GM12878 (cell line): ENCODE measurements at regions not wholly inside any gene's neighbourhood (a gene's known extent, or its start where the extent isn't known, plus 50 kb on each side); places are given as distances from the start of the nearest gene placed in this dataset.

Source experiments
- ATAC-seq: fragments of 200-7000 bp; cut with Tn5 transposase; 3 replicates; pipeline ENCODE4 v1.9.1; 2020; ENCODE audit warnings: mild to moderate bottlenecking, moderate library complexity
- BruUV-seq: library from RNA; stranded (reverse); fragments of 400-500 nt; replicated peaks from 2 replicates; lab custom pipeline; 2021; lab: Mats Ljungman, UMichigan
- CTCF ChIA-PET: fragments of 300-600 bp; sonication (Branson Sonifier 250); formaldehyde crosslinking; extraction: SDS; loops from one replicate; lab custom pipeline; 2021; ENCODE audit warnings: inconsistent platforms; lab: Yijun Ruan, JAX
- POLR2A ChIA-PET: fragments of 350-600 bp; formaldehyde crosslinking; extraction: SDS; loops from one replicate; lab custom pipeline; 2021; ENCODE audit warnings: inconsistent platforms; lab: Charles Lee
- RAD21 ChIA-PET: fragments of 300-600 bp; sonication (Branson Sonifier 250); formaldehyde crosslinking; loops from one replicate; lab custom pipeline; 2023; ENCODE audit warnings: antibody characterized with exemption; ENCODE audit not compliant: unreplicated experiment; lab: Charles Lee
- SMC1A ChIA-PET: fragments of 300-600 bp; sonication (Branson Sonifier 250); formaldehyde crosslinking; loops from one replicate; lab custom pipeline; 2023; ENCODE audit not compliant: unreplicated experiment, uncharacterized antibody; lab: Charles Lee
- DNase-seq: peaks from one replicate; pipeline ENCODE4 v3.0.0-alpha.2; 2011; ENCODE audit warnings: low read depth, low spot score
- FAIRE-seq: peaks from 3 replicates; lab custom pipeline; 2011; peaks lifted over from hg19 to GRCh38; lab: Jason Lieb, UNC
- H2AFZ ChIP-seq: 2 replicates; pipeline ENCODE4 v1.6.0; 2011; ENCODE audit warnings: low read depth, low read length, control low read depth; ENCODE audit not compliant: control insufficient read depth
- H3K27ac ChIP-seq: 2 replicates; pipeline ENCODE4 v1.5.1; 2011; ENCODE audit warnings: control low read depth; ENCODE audit not compliant: control insufficient read depth, insufficient read depth
- H3K27me3 ChIP-seq, 2 experiments: replicated peaks in 1 of 2; 2 replicates each; pipeline versions ENCODE4 v1.6.0 to v1.6.1; 2011; ENCODE audit warnings: low read length in 1 of 2; ENCODE audit not compliant: control insufficient read depth in 2 of 2, insufficient read depth in 2 of 2
- H3K36me3 ChIP-seq, 2 experiments: 2 replicates each; pipeline ENCODE4 v1.5.1; 2011; ENCODE audit warnings: low read length in 1 of 2; ENCODE audit not compliant: control insufficient read depth in 2 of 2, insufficient read depth in 2 of 2
- H3K4me1 ChIP-seq: 2 replicates; pipeline ENCODE4 v1.6.1; 2011; ENCODE audit warnings: mild to moderate bottlenecking, low read length, moderate library complexity, mixed read lengths; ENCODE audit not compliant: control insufficient read depth, insufficient read depth
- H3K4me2 ChIP-seq: 2 replicates; pipeline ENCODE4 v1.6.0; 2011; ENCODE audit warnings: control low read depth; ENCODE audit not compliant: control insufficient read depth, insufficient read depth
- H3K4me3 ChIP-seq: fragments of 200-600 bp; sonication (generic); 2 replicates; pipeline ENCODE4 v1.5.1; 2016
- H3K79me2 ChIP-seq: 2 replicates; pipeline ENCODE4 v1.6.0; 2011; ENCODE audit warnings: low read length; ENCODE audit not compliant: control insufficient read depth, insufficient read depth
- H3K9ac ChIP-seq: 2 replicates; pipeline ENCODE4 v1.8.0; 2011; ENCODE audit warnings: low read length, control low read depth, mixed read lengths; ENCODE audit not compliant: control insufficient read depth, insufficient read depth
- H3K9me3 ChIP-seq: replicated peaks from 3 replicates; pipeline ENCODE4 v1.5.1; 2011; ENCODE audit warnings: mild to moderate bottlenecking, low read length; ENCODE audit not compliant: control insufficient read depth, insufficient read depth
- H4K20me1 ChIP-seq: 2 replicates; pipeline ENCODE4 v1.6.0; 2011; ENCODE audit not compliant: control insufficient read depth, insufficient read depth
- CREB1 ChIP-seq: IDR thresholded peaks from 2 replicates; pipeline ENCODE4 v1.6.1; 2012; ENCODE audit warnings: low read depth, mild to moderate bottlenecking, inconsistent platforms
- EED ChIP-seq: sonication (generic); IDR thresholded peaks from 2 replicates; pipeline ENCODE4 v1.6.1; 2016; ENCODE audit warnings: antibody characterized with exemption, low read depth
- EGR1 ChIP-seq, 2 experiments: IDR thresholded peaks; 1 replicate in 1 of 2; 2 replicates in 1 of 2; pipeline ENCODE4 v1.6.1; 2011 to 2012; ENCODE audit warnings: low read depth in 2 of 2, low read length in 2 of 2, borderline replicate concordance in 1 of 2, mild to moderate bottlenecking in 1 of 2, moderate library complexity in 1 of 2
- GABPA ChIP-seq: IDR thresholded peaks from 2 replicates; pipeline ENCODE4 v1.6.1; 2014; ENCODE audit warnings: antibody characterized with exemption, low read depth, mild to moderate bottlenecking, inconsistent platforms
- MXI1 ChIP-seq: fragments of 150-350 bp; IDR thresholded peaks from 2 replicates; pipeline ENCODE4 v1.6.1; 2011; ENCODE audit warnings: low read depth, mild to moderate bottlenecking, inconsistent platforms, low read length, improper control_type of control experiment
- NBN ChIP-seq: fragments of 450-650 bp; IDR thresholded peaks from 2 replicates; pipeline ENCODE4 v1.6.1; 2016
- POLR2A ChIP-seq: IDR thresholded peaks from 2 replicates; pipeline ENCODE4 v1.6.1; 2011; ENCODE audit warnings: low read depth, mild to moderate bottlenecking, low read length
- RAD51 ChIP-seq: fragments of 450-650 bp; IDR thresholded peaks from 2 replicates; pipeline ENCODE4 v1.6.1; 2016; ENCODE audit warnings: moderate library complexity, mild to moderate bottlenecking, inconsistent platforms
- SP1 ChIP-seq: IDR thresholded peaks from one replicate; pipeline ENCODE4 v1.6.1; 2011; ENCODE audit warnings: low read depth, low read length
- SPI1 ChIP-seq: IDR thresholded peaks from 2 replicates; pipeline ENCODE4 v1.6.1; 2011; ENCODE audit warnings: low read depth, mild to moderate bottlenecking, low read length, moderate library complexity, borderline replicate concordance; ENCODE audit not compliant: insufficient read depth
- SUPT20H ChIP-seq: IDR thresholded peaks from 2 replicates; pipeline ENCODE4 v1.6.1; 2011; ENCODE audit warnings: low read depth, mild to moderate bottlenecking, low read length, moderate library complexity, borderline replicate concordance; ENCODE audit not compliant: control insufficient read depth
- YBX1 ChIP-seq: fragments of 450-650 bp; IDR thresholded peaks from 2 replicates; pipeline ENCODE4 v1.6.1; 2016; ENCODE audit warnings: antibody characterized with exemption
- ZNF207 ChIP-seq: fragments of 450-650 bp; IDR thresholded peaks from 2 replicates; pipeline ENCODE4 v1.6.1; 2014; ENCODE audit warnings: antibody characterized with exemption, mild to moderate bottlenecking, borderline replicate concordance
- ZNF217 ChIP-seq: fragments of 450-650 bp; IDR thresholded peaks from 2 replicates; pipeline ENCODE4 v1.6.1; 2017; ENCODE audit warnings: antibody characterized with exemption, mild to moderate bottlenecking
- WGBS: methylation state at CpG from one replicate; pipeline ENCODE4 v1.1.6; 2016; ENCODE audit warnings: low lambda C conversion rate; ENCODE audit not compliant: insufficient replicate concordance, insufficient coverage; ENCODE audit errors: missing lambda C conversion rate; 5-methylcytosine and 5-hydroxymethylcytosine counted together
- in situ Hi-C: fragments of 300-500 bp; cut with MboI; formaldehyde crosslinking; loops from 9 replicates; pipeline ENCODE4 v1.14.3; 2018; ENCODE audit warnings: mixed read lengths
- intact Hi-C: fragments of 100-400 bp; cut with micrococcal nuclease; formaldehyde crosslinking; loops from one replicate; pipeline ENCODE4 v1.14.2; 2022; ENCODE audit not compliant: unreplicated experiment
- TF ChIP-seq, protein P1 (sequence below): fragments of 450-650 bp; IDR thresholded peaks from 2 replicates; pipeline ENCODE4 v1.6.1; 2016; ENCODE audit warnings: mild to moderate bottlenecking
- TF ChIP-seq, protein P2 (sequence below): IDR thresholded peaks from 2 replicates; pipeline ENCODE4 v1.6.1; 2012; ENCODE audit warnings: improper control_type of control experiment, low read depth, low read length; ENCODE audit not compliant: insufficient replicate concordance

DNA sequence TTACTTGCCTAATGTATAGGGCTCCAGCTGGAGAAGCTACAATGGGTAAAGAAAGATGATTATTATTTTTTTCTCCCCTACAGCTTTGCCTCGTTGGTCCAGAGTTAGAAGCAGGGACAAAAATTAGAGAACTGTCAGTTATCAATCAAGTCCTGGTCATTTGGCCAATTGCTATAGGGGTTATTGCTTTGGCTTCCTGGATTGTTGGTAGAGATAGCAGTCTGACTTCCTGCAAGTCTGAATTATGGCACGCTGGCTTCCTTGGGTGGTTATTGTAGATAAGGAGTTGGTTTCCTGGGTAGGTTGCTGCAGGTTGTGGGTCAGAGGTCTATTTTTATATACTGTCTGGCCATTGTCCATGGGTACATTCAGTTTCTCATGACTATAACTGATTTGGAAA is 84.7 kb upstream of the ELAC2 start (continued):
- TF ChIP-seq EGR1 (IDR thresholded peaks at IDR 0.05; ENCODE audit: borderline replicate concordance in 1 of 2, low read depth in 2 of 2, low read length in 2 of 2) (no peak), SPI1 (no peak), MXI1 (no peak), POLR2A (no peak)
- TF ChIP-seq, protein P1, sequence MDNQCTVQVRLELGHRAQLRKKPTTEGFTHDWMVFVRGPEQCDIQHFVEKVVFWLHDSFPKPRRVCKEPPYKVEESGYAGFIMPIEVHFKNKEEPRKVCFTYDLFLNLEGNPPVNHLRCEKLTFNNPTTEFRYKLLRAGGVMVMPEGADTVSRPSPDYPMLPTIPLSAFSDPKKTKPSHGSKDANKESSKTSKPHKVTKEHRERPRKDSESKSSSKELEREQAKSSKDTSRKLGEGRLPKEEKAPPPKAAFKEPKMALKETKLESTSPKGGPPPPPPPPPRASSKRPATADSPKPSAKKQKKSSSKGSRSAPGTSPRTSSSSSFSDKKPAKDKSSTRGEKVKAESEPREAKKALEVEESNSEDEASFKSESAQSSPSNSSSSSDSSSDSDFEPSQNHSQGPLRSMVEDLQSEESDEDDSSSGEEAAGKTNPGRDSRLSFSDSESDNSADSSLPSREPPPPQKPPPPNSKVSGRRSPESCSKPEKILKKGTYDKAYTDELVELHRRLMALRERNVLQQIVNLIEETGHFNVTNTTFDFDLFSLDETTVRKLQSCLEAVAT: no peak

DNA sequence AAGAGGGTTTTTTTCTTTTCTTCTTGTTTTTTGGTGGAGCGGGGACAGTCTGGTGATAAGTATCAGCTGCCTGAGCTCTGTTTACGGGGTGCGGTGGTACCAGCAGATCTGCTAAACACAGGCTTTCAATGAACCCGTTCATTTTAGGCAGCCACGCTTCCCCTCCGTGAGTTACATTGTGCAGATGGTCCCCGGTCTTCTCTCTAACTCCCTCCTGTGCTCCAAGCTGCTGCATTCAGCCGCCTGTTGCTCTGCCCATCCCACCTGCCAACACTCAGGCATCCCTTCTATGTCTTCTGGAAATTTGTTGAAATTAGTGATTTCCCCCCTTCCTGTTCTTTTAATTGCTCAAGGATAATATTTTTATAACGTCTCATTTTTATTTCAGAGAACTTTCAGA is 82.1 kb upstream of the ELAC2 start:
- TF ChIP-seq ZNF207 (no peak), ZNF217 (no peak), CREB1 (no peak), RAD51 (no peak), SUPT20H (no peak), EED (no peak), GABPA (no peak), YBX1 (no peak), NBN (no peak), SP1 (no peak)
- TF ChIP-seq, protein P2, sequence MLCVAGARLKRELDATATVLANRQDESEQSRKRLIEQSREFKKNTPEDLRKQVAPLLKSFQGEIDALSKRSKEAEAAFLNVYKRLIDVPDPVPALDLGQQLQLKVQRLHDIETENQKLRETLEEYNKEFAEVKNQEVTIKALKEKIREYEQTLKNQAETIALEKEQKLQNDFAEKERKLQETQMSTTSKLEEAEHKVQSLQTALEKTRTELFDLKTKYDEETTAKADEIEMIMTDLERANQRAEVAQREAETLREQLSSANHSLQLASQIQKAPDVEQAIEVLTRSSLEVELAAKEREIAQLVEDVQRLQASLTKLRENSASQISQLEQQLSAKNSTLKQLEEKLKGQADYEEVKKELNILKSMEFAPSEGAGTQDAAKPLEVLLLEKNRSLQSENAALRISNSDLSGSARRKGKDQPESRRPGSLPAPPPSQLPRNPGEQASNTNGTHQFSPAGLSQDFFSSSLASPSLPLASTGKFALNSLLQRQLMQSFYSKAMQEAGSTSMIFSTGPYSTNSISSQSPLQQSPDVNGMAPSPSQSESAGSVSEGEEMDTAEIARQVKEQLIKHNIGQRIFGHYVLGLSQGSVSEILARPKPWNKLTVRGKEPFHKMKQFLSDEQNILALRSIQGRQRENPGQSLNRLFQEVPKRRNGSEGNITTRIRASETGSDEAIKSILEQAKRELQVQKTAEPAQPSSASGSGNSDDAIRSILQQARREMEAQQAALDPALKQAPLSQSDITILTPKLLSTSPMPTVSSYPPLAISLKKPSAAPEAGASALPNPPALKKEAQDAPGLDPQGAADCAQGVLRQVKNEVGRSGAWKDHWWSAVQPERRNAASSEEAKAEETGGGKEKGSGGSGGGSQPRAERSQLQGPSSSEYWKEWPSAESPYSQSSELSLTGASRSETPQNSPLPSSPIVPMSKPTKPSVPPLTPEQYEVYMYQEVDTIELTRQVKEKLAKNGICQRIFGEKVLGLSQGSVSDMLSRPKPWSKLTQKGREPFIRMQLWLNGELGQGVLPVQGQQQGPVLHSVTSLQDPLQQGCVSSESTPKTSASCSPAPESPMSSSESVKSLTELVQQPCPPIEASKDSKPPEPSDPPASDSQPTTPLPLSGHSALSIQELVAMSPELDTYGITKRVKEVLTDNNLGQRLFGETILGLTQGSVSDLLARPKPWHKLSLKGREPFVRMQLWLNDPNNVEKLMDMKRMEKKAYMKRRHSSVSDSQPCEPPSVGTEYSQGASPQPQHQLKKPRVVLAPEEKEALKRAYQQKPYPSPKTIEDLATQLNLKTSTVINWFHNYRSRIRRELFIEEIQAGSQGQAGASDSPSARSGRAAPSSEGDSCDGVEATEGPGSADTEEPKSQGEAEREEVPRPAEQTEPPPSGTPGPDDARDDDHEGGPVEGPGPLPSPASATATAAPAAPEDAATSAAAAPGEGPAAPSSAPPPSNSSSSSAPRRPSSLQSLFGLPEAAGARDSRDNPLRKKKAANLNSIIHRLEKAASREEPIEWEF: no peak
- Histone ChIP-seq H3K27ac (no peak overlapping the region), H3K79me2 (no peaks in the 10 kb centered on the region), H3K9me3 (no peaks in the 10 kb centered on the region; the same call in 2 of the 3 replicates), H3K4me3 (no peak overlapping the region), H3K4me1 (no peaks in the 10 kb centered on the region), H3K4me2 (no peak overlapping the region), H3K9ac (no peak overlapping the region), H3K27me3 (no peaks in the 10 kb centered on the region), H3K36me3 (no peaks in the 10 kb centered on the region), H2AFZ (no peak overlapping the region), H4K20me1 (no peaks in the 10 kb centered on the region)
- intact Hi-C loops (no loop called here), in situ Hi-C loops (no loop called here)
- RAD21 ChIA-PET: no interaction called here
- POLR2A ChIA-PET: no interaction called here
- no peak for ATAC-seq
- no TSS peak for BruUV-seq
- CTCF ChIA-PET: interaction anchor here (1.9 to 4.9 kb wide), 3 partner anchors 14 to 69 kb away, joined by 9 to 20 read pairs (median 13); no protein-coding TSS in a partner anchor
- SMC1A ChIA-PET: interaction anchor here (1.2 to 1.3 kb wide), 2 partner anchors 12 to 24 kb away, joined by 3 read pairs; no protein-coding TSS in a partner anchor
- DNase-seq: no peak
- 66% methylated on average over 9 of the region's 9 CpGs for WGBS
- FAIRE-seq: no peak
